ENCODE measurements at regions not wholly inside any gene's neighbourhood (a gene's known extent, or its start where the extent isn't known, plus 50 kb on each side); places are given as distances from the start of the nearest gene placed in this dataset.

- DNase-seq: no peak
These were observed 102.1 kb upstream of the ARPP21 start for GRCh38 chr3:35537265-35537664.

- DNase-seq: no peak
These were observed 94.3 kb upstream of the ARPP21 start for GRCh38 chr3:35544976-35545375.

GRCh38 chr3:35549690-35550089 lies 89.6 kb upstream of the ARPP21 start:
- no peak for DNase-seq

- no peak for DNase-seq
These were observed 77.2 kb upstream of the ARPP21 start for GRCh38 chr3:35562141-35562540.

GRCh38 chr3:35565048-35565447 lies 74.3 kb upstream of the ARPP21 start:
- no peak for DNase-seq
